ENCODE measurements at regions not wholly inside any gene's neighbourhood (a gene's known extent, or its start where the extent isn't known, plus 50 kb on each side); places are given as distances from the start of the nearest gene placed in this dataset.

DNA sequence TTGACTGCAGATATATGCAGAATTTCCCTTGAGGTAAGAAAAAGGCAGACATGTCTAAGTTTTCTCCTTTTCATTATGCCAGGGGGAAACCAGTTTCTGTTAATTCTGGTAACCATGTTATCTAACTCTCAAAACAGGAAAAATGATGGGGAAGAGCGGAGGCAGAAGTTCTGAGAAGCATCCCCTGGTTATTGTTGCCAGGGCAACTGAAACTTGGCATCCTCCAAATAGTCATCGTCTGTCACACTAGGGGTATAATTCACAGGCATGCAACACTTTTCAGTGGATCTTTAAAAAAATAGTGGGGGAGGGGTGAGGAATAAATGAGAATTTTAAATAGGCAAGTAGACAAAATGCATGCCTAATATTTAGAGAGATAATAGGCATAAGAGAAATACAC lies 715.3 kb upstream of the CXADR start:
- no peak for DNase-seq

DNA sequence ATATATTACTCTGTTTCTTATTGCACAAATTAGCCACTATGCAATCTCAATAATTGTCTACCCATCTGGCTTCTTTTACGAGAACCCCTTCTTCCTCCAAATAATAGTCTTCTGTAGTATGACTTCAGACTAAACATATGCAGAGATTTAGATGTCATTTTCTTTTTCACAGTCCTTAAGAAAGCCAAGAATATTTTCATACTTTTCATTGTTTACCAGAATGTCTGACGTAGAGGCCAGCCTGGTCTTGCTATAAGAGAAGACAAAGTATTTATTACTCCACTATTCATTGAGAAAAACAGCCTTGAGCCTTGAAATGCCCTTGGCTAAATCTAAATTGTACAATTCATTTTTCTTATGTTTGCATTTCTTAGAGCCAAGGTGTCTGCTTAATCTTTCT lies 714.9 kb upstream of the CXADR start:
- DNase-seq = no peak

DNA sequence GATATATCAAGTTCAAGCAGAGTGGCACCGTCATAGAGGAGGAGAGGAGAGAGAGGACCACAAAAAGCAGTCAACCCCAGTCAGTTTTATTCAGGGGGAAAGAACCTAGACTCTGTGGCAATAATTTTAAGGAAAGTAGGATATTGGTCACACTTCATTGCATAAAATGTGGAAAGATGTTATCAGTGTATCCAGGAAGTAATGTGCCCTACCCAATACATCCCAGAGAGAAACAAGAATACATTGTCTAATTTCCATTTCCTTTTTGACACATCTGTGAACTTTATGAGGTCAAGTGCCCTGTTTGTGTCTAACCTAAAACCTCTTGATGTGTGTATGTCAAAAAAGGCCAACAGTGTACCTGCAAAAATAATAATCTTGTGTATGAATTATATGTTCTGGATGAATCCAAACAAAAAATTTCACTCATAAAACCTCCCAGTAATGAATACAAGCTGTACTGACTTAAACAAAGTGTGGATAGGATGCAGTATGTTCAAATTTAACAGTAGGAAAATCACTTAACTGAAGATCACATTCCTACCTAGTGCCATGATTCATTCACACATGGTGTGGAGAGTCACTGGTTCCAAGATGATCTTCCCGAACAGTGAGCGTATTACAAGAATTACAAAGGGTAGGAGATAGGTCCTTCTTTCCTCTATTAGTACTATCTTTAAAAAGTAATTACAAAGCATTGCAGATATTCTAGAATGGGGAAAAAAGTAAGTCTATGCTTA lies 712.1 kb upstream of the CXADR start:
- no peak for DNase-seq

DNA sequence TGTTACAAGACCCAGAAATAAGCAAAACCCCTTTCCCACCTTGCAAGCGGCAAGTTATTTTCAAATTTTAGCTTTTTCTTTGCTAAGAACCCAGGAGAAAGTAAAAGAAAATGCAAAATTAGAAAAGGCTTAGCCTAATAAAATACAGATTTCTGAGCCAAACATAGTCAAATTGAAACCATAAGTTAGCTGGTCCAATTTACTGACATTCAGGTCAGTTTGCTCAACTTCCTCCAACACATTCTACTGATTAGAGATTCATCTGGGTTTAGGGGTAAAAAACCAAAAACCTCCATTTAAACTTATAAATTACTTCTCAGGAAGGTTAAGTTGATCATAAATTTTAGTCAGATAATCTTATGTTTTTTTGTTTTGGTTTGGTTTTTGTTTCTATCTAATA lies 701.8 kb upstream of the CXADR start:
- DNase-seq = no peak

DNA sequence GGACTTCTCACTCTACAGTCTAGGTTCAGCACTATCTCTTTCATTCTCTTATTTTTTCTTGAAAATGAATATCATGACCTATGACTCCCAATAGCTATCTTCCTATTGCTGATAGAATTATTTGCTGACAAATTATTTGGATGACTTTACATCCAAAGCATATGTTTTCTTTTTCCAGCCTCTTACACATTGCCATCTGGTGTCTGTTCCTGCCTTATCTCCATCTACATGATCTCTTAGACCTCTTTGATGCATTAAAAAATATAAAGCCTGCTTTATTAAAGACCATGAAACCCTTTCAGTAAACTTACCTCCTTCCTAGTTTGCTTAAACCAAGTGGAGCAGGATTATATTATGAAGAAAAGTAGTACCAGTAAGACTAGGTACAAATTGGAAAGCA lies 700.9 kb upstream of the CXADR start:
- no peak for DNase-seq

DNA sequence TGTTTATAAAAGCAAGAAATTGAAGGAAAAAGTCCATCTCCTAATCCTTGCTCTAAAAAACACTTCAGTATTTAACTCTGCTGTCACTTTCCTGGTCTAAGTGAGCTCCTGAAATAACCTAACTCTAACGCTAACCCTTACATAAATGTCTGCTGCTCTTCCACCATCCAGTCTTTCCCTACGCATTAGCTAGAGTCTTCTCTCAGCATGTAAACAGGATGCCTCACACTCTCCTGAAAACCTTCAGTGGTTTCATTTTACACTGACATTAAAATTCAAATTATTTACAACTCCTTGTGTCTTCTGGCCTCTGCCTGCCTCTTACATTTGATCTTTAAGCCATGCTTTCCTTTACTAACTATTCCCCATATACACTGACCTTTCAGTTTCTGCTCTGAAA lies 697.6 kb upstream of the CXADR start:
- no peak for DNase-seq

DNA sequence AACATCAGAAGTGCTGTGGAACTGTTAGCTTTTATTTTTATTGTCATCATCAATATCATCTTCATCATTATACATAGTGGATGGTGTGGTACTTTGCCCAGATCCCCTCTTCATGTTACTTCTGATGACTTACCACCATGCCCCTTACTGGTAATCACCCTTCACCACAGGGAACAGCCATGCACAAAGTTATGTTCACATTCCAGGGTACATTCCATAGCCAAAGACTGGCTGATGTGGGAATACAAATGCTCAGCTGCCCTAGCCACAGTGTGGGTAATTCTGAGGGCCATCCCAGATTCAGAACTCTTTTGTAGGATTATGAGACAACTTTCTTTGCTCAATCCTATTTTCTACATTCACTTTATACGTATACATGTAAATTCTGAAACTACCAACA lies 691.3 kb upstream of the CXADR start:
- no peak for DNase-seq

DNA sequence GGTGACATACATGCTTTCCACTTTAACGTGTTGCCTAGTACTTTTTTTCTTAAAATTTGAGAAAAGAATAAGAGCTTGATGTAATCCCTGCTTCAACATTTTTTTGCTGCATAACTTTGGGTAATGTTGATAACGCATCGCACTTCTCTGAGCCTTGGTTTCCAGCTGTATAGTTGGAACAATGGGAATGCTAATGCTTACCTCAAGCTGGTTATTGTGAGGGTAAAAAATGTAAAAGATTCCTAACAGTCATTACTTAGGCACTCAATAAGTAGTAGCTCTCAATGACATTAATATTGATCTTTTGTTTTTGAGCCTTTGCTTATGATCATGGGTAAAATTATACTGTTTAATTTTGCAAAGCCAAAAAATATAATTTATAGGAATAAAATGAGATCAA lies 683.3 kb upstream of the CXADR start:
- DNase-seq = no peak

DNA sequence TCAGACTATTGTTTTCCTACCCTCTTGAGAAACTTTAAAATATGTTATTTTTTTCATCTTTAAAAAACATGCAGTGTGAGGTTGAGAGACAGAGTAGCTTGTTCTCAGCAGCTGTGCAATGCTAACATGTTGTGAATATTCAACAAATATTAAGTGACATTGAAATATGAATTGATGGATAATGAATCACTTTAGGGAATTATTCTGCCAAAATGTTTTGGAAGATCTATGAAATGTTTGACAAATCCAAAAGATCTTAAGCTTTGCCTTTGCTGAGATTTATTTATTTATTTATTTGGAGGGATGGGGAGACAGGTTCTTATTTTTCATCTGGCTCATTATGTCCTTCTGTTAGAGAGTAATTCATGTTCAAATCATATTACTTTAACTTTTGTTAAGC lies 680.1 kb upstream of the CXADR start:
- DNase-seq = no peak

DNA sequence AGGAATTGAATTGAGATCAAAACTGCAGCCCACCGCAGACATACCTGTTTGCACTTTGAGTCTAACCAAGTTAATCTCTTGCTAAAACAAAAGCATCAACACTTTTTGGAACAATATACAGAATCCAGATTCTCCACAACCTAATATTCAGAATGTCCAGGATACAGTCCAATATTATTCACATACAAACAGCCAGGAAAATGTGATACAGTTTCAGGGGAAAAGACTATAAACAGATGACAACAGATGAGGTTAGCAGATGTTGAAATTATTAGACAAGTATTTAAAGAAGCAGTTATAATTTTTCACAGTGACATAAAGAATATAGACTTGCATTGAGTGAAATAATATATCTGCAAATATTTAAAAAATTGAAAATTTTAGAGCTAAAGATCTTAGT lies 678.1 kb upstream of the CXADR start:
- DNase-seq = no peak

DNA sequence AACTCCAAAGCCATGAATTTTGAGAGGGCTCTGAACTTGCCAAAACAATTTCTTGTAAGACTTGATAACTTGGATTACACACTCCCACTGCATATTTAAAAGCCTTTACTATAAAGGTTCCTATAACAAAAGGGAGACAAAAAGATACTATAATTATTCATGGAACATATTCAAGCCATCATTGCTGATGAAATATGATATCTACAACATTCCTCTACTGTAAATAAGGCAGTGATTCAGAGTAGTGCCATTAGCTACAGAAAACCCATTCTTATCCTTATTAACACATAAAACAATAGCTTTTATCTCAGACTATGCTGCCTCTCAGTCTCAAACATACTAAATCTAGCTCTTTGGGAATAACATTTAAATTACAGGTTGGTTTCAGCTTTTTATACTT lies 675.5 kb upstream of the CXADR start:
- DNase-seq = no peak

DNA sequence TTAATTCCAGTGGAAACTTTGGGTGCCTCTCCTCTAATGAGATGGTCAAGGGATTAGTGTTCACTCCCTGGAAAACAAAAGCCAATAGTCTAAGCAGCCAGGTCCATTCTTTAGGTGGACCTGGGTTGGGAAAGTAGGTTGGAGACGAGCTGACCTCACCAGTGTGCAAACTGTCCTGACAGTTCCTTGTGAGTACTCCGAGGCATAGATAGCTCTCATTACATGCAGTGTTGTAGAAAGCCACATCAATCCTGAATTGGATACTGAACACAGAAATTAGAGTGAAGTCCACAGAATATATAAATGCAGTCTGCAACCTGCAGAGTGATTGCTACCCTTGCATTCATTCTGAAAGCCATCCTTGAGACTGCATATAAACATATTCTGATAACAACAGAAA lies 675.1 kb upstream of the CXADR start:
- DNase-seq = no peak

DNA sequence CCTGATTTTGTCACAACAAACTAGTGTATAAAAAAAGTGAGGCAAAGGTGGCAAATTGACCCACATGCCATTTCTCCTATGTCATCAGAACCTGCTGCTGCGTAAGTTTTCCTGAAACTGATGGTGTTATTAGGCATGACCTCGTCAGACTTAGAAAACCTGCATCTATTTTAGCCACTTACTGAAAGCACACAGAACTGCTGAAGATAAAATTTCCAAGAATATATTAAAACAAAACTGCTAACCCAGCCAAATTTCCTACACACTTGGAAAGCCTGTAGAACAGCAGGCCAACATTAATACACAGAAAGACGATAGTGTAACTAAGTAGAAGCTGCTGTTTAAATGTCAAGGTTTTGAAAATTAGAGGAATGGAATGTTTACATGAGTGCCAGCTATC lies 674.5 kb upstream of the CXADR start:
- DNase-seq = no peak

DNA sequence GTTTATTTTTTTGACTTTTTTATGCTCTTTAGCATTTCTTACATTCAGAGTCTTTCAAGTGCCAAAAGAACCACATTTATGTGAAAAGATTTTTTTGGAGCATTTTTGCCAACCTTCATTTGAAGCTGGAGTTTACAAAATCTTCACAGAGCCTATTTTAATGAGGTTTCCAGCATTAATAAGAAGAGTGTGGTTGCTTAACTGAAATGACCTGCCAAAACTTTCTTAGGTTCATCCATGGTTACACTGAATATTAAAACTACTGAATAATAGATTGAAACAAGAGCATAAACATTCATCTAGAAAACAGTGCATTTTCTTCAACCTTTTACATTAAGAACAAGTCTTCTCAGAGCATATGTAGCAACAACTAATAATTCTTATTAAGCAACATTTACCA lies 672.3 kb upstream of the CXADR start:
- DNase-seq = no peak

DNA sequence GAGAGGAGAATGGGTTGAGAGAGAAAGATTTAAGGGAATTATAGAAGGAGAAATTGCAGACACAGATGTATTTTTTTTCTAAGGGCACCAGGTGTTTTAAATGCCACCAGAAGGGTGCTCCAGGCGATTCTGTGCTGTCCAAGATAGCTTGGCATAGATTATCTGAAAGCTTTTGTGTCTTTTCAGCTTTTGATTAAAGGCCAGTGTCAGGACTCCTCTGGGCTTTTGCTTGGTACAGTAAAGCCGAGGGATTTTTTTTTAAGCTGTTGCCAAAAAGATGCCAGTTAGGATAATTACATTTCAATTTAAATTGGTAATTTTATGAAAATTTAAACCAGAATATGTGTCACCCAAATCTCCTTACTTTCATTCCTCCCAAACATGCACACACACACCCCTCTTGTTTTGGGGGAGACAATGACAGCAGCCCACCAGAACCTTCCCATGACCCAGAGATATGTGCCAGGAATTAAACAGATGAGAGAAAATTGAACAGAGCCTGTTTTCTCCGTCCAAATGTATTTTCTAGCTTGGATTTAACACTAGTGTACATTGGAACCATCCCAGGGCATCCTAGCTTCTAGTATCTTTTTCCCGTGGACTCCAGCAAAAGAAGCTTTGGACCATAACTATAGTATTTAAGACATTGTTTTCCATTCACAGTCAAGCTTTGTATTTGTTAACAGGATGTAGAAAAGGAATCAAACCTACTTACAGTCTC lies 670.7 kb upstream of the CXADR start:
- no peak for DNase-seq

DNA sequence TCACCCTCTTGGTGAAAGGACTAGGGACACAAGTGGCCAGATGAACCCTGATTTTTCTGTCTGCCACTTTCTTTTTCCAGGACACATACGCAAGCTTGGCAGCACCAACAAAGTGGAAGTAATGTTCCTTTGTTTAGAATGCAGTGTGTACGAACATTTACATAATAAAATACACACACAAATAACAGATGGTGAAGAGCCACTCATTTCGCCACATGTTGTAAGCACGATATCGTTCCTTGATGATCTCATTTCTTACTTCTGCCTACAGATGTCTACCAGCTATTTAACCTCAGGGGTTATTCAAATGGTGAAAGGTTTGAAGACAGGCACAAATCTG lies 670.2 kb upstream of the CXADR start:
- DNase-seq = no peak

DNA sequence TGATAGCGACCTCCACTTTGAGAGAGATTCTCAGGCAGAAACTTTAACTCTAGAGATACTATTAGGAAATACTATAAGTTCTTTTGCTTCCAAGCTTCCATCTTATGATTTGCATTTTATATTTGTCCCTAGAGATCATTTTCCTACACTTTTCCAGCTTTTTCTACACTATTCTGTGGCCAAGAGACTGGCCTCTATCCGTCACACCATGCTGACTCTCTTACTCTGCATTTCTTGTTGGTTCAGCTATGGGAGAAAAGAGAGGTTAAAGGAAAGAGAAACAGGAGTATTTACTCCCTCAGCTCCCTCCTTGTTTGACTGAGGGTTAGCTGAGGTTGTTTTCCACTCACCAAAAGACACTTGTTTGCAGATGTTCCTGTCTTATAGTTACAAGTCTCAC lies 665.6 kb upstream of the CXADR start:
- no peak for DNase-seq

DNA sequence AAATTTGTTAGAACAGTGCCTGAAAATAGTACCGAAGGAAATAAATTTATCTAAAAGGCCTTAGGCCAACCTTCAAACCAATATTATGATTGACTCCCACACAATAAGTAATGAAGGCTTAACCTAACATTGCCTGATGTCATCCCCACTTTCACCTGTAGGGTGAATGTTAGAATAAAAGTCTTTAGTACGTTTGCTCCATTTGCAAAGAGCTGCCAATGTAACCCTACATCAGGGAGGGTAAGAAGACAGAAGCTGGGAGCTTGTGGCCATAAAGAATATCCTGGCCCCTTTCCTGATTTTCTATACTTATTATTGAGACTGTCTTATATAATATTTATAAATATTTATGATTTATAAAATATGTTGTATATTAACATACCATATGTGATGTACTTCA lies 661.8 kb upstream of the CXADR start:
- no peak for DNase-seq

DNA sequence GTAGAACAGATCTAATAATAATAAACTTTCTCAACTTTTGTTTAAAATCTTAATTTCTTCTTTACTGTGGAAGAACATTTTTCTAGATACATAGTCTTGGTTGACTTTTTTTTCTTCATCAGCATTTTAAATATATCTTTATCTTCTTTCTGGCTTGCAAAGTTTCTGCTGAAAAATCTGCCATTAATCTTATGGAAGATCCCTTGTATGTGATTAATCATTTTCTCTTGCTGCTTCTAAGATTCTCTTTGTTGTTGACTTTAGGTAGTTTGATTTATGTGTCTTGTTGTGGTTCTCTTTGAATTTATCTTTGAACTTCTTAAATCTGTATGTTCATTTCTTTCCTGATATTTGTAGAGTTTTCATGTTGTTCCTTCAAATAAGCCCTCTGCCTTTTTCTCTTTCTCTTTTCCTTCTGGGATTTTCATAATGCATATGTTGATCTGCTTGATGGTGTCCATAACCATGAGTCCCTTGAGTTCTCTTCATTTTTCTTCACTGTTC lies 657.6 kb upstream of the CXADR start:
- DNase-seq = no peak

DNA sequence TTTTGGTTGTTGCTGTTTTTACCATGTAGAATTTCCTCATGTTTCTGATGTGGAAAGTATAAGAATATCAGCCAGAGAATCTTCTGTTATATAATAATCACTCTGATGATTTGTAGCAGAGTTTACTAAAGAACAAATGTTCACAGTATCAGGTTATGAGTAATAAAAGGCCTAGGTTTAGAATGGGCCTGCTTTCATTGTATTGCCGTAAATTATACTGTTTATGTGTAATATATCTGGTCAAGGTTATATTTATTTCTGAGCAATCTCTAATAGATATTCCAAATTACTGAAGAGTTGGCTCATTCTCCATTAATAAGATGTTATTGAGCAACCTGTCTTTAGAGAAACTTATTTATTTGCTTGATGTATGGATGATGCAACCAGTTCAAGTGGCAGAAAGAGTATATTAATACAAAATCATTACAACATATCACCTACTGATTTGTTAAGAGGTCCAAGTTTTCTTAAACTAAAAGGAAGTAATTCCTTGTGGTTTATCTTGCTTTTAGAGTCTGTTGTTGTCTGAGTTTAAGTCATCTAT lies 649.4 kb upstream of the CXADR start:
- peak; percentile 13 for DNase-seq

DNA sequence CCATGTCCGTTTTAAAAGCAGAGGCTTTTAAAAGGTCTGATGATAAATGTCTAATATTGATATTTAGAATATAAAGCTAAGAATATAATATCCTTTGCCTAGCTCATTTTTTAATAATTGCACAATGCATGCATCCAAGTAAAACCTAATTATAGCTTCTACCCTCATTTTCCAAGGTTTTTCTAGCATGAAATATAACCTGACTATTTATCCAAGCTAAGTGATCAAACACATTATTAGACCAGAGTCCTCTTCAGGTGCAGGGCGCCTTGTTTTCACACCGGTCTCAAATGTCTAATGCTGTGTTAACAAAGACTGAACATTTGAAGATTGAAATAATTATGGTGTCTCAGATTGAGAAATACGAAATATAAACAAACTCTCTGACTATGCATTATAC lies 648.9 kb upstream of the CXADR start:
- no peak for DNase-seq

DNA sequence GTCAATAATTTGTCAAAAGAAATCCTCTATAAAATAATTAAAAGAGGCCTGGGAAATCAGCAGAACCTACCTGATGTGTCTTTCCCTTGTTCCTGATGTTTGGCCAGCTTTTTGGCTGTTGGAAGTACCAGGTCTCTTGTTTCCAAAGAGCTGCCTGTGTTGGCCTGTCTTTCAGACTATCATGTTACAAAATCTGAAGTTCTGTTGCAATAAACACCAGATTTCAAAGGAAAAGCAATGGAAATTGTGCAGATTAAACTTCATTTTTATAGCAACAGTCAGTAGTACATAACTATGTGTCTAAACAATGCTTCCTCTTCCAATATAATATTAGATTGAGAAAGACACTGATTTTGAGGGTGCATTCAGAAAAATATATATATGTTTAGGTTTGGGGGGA lies 647.2 kb upstream of the CXADR start:
- DNase-seq = no peak

DNA sequence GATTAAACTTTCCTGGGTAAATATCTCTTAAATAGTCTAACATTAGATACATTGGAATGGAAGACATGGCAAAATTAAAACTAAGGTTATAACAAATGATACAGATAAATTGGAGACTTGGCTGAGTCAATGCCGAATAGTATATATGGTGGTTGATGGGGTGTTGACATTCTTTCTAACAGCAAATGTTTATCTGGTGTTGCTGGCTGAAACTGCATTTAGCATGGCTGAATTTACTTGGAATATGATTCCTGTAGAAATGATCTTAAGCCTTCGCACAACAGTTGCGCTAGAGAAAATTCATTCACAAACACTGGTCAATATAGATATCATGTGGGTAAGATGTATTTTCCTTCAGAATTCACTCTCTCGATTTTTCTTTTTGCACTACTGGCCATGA lies 646.0 kb upstream of the CXADR start:
- DNase-seq = no peak

DNA sequence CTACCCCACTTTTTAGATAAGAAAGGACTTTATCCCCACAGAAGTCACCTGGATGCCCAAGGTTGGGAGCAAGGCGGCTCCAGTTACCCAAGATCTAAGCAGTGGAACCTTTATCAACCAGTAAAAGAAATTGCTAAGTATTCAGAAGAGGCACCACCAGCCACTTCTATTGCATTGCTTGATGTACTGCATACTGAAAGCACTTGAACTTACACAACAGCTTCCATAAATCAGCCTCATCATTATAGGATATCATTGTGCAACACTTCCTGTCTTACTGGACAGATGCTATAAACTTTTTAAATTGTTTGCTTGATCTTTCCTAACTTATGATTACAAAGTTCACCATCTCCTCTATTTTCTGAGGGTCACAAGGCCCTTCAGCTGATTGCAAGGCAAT lies 642.7 kb upstream of the CXADR start:
- no peak for DNase-seq

DNA sequence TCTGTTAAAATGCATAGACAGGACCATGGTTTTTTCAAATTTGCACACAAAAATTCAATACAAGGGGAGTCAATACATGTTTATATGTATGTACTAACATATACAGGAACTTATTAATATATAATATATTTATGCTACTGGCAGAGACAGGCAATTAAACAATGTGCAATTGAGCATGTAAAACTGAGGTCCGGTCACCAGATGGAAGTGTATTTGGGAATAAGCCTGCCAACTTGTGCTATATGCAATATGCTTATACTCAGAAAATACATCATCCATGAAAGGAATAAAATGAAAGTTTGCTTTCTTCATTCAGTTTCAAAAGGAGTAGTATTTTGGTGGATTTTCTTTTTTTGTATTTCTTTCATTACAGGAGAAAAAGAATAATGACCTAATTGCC lies 640.2 kb upstream of the CXADR start:
- no peak for DNase-seq
